ENCODE measurements at regions not wholly inside any gene's neighbourhood (a gene's known extent, or its start where the extent isn't known, plus 50 kb on each side); places are given as distances from the start of the nearest gene placed in this dataset.

DNA sequence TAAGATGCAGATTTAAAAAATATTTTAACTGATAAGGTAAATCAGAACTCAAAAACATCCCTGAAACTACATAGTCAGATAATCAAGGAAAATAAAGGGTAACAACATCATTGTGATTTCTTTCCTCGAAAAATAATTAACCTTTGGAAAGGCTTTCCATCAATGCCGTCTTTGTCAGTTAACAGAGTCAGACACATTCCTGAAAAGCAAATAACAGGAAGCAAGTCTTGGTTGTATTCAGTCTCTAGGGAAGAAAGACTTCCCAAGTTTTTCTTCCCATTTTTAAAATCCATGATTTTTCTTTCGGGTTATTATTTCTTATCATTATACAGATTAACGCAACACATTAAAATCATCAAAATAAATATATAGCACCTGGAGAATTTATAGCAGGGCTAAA is 256.4 kb upstream of the CDH6 start:
- no peak overlapping the region for H3K4me3 Mint-ChIP-seq (ENCODE audit: low read depth)
- intact Hi-C loops (cut with micrococcal nuclease), result no loop called here
- no peaks in the 10 kb centered on the region for H3K27me3 Mint-ChIP-seq (ENCODE audit: low read depth)

DNA sequence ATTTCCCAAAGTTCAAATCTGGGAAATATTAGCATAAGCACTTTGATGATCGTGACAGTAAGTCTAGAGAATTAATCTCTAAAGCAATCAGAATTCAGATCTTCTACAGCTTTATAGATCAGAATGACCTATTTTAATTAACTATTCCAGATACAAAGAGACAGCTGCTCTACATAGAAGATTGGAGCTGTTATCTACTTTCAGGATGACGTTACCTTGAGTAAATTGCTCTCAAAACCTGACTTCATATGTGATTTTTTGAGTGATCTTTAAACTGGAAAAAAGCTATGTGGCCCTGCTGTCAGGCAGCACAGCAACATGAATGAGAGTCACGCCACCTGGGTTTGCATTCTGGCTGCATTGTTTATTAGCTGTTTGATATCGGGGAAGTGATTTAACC is 259.9 kb upstream of the CDH6 start:
- Mint-ChIP-seq H3K27me3 (ENCODE audit: low read depth) (no peaks in the 10 kb centered on the region), H3K4me1 (ENCODE audit: low read depth) (no peaks in the 10 kb centered on the region), H3K4me3 (ENCODE audit: low read depth) (no peak overlapping the region), H3K9me3 (peaks cover 20% of the 10 kb centered on the region), H3K27ac (no peak overlapping the region), H3K36me3 (ENCODE audit: low read depth) (no peaks in the 10 kb centered on the region)
- DNase-seq (ENCODE audit: low spot score), result no peak
- intact Hi-C loops (cut with micrococcal nuclease), result no loop called here

More for the DNA sequence above, 256.4 kb upstream of the CDH6 start:
- Mint-ChIP-seq H3K36me3 (ENCODE audit: low read depth) (no peaks in the 10 kb centered on the region), H3K4me1 (ENCODE audit: low read depth) (no peaks in the 10 kb centered on the region), H3K9me3 (peaks cover 17% of the 10 kb centered on the region), H3K27ac (no peak overlapping the region)
- DNase-seq (ENCODE audit: low spot score), result no peak

DNA sequence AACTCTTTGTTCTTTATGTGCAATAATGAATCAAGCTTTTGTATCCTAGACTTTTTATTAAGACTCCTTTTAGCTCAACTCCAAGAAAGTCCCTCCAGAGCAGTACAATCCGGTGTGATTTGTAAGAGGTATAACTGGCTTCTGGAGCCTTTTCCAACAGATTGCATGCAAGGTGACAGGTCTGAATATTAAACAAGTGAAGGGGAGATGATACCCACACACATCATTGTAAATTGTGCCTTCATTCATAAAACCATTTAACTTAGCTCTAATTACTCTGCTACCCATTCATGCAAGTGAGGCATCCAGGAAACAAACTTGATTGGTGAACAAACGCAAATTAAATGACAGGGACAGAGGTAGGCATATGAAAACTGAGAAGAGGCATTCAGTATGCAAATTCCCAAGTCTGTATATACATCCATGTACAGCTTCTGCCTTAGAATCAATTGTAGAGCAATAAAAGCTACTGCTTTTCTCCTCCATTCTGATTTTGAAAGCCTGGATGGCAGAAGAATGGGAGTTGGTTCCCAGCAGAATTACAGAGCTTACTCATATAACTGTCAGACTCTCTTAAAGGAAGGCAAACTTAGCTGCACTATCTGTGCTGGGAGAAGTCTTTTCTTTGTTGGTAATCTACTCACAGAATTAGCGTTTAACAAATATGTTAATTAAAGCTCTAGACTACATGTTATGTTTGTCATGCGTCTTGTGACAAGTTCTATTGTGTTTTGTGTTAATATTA is 261.0 kb upstream of the CDH6 start:
- H3K36me3 Mint-ChIP-seq (ENCODE audit: low read depth), result no peaks in the 10 kb centered on the region
- H3K4me1 Mint-ChIP-seq (ENCODE audit: low read depth), result no peaks in the 10 kb centered on the region
- no peak overlapping the region for H3K4me3 Mint-ChIP-seq (ENCODE audit: low read depth)
- no peak for DNase-seq (ENCODE audit: low spot score)
- H3K9me3 Mint-ChIP-seq, result peaks cover 22% of the 10 kb centered on the region
- no peak overlapping the region for H3K27ac Mint-ChIP-seq
- intact Hi-C loops (cut with micrococcal nuclease), result no loop called here
- no peaks in the 10 kb centered on the region for H3K27me3 Mint-ChIP-seq (ENCODE audit: low read depth)

DNA sequence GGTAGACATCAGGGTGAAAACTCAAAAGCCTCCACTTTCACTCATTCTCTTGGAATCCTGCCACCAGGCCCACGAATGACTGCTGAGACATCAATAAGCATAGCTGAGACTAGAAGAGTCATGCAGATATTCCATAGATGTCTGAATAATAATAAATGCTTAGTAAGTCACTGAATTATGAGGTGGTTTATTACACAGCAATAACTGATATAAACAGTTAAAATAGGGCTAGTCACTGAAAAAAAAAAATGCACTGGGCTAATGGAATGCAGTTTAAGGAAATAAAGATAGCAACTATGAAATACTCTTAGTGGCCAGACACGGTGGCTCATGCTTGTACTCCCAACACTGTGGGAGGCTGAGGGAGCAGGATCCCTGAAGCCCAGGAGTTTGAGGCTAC is 262.8 kb upstream of the CDH6 start:
- no peak for DNase-seq (ENCODE audit: low spot score)
- no peaks in the 10 kb centered on the region for H3K27me3 Mint-ChIP-seq (ENCODE audit: low read depth)
- no peak overlapping the region for H3K4me3 Mint-ChIP-seq (ENCODE audit: low read depth)
- no peaks in the 10 kb centered on the region for H3K4me1 Mint-ChIP-seq (ENCODE audit: low read depth)
- intact Hi-C loops (cut with micrococcal nuclease), result no loop called here
- peaks cover 19% of the 10 kb centered on the region for H3K9me3 Mint-ChIP-seq
- H3K36me3 Mint-ChIP-seq (ENCODE audit: low read depth), result no peaks in the 10 kb centered on the region
- H3K27ac Mint-ChIP-seq, result no peak overlapping the region

DNA sequence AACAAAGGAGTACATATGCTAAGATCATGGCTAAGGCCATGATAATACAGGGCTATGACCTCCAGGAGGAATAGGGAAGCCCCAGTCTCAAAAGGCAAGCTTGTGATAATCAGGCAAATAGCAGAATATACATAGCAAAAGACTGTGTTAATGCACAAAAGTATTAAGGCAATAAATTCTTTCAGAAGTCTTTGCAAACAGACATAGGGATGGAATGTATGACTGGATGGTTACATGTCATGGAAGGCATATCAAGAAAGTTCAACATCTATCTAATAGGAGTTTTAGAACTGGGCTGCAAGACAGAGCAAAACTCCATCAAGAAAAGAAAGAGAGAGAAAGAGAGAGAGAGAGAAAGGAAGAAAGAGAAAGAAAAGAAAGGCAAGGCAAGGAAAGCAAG is 264.5 kb upstream of the CDH6 start:
- intact Hi-C loops (cut with micrococcal nuclease), result no loop called here
- DNase-seq (ENCODE audit: low spot score), result no peak
- H3K4me3 Mint-ChIP-seq (ENCODE audit: low read depth), result no peak overlapping the region
- no peaks in the 10 kb centered on the region for H3K27me3 Mint-ChIP-seq (ENCODE audit: low read depth)
- H3K27ac Mint-ChIP-seq, result no peak overlapping the region
- H3K9me3 Mint-ChIP-seq, result peaks cover 20% of the 10 kb centered on the region
- no peaks in the 10 kb centered on the region for H3K4me1 Mint-ChIP-seq (ENCODE audit: low read depth)
- H3K36me3 Mint-ChIP-seq (ENCODE audit: low read depth), result no peaks in the 10 kb centered on the region

DNA sequence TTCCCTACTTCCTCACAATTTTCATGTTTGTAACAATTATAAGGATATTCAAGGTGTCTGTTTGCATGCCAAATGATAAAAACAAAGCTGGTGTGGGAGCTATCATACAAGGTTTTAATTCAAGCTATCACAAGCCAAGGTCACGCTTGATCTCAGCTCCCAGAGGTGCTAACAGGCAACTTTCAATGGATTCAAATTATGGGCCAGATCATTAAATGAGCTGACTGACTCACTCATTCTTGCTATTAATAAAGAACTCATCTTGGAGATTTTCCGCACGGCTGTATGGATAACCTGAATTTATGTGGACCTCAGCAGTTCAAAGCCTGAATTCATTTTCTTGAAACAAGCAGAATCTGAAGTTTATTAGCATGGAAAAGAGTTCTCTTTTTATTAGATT is 267.3 kb upstream of the CDH6 start:
- Mint-ChIP-seq H3K27ac (no peak overlapping the region), H3K4me3 (ENCODE audit: low read depth) (no peak overlapping the region), H3K9me3 (peaks cover 25% of the 10 kb centered on the region), H3K36me3 (ENCODE audit: low read depth) (no peaks in the 10 kb centered on the region), H3K27me3 (ENCODE audit: low read depth) (no peaks in the 10 kb centered on the region), H3K4me1 (ENCODE audit: low read depth) (no peaks in the 10 kb centered on the region)
- intact Hi-C loops (cut with micrococcal nuclease), result no loop called here
- DNase-seq (ENCODE audit: low spot score), result no peak

DNA sequence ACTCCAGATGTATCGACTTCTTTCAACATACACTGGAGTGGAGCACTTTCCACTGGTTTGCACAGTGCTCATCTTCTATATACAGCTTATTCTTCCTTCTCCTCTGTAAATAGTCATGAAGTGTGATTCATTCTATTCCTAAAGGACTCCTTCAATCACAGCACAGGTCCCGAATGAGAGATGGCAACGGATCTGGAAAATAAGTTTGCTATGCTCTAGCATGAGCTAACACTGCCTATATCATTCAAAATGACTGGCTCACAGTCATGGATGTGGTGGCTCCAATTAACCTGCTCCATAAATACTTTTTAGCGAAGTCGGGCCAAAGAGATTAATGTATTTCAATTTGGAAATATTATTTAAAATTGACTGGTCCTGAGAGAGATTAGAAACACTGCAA is 272.1 kb upstream of the CDH6 start:
- H3K27ac Mint-ChIP-seq, result no peak overlapping the region
- no peak for DNase-seq (ENCODE audit: low spot score)
- peaks cover 21% of the 10 kb centered on the region for H3K9me3 Mint-ChIP-seq
- no peaks in the 10 kb centered on the region for H3K27me3 Mint-ChIP-seq (ENCODE audit: low read depth)
- intact Hi-C loops (cut with micrococcal nuclease), result no loop called here
- no peaks in the 10 kb centered on the region for H3K36me3 Mint-ChIP-seq (ENCODE audit: low read depth)
- no peaks in the 10 kb centered on the region for H3K4me1 Mint-ChIP-seq (ENCODE audit: low read depth)
- no peak overlapping the region for H3K4me3 Mint-ChIP-seq (ENCODE audit: low read depth)

DNA sequence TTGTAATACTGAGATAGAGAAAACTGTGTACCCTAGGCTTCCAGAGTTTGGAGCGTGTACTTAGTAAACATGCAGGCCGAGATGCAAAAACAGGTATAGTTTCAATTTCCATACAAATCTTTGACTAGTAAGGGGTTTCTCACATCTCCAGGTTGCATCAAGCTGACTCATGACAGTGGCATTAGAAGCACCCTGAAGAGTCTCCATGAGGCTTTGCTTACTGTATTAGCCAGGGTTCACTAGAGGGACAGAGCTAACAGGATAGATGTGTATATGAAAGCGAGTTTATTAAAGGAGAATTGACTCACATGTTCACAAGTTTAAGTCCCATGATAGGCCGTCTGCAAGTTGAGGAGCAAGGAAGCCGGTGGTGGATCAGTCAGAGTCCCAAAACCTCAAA is 275.3 kb upstream of the CDH6 start:
- H3K27ac Mint-ChIP-seq, result no peak overlapping the region
- peaks cover 19% of the 10 kb centered on the region for H3K9me3 Mint-ChIP-seq
- no peaks in the 10 kb centered on the region for H3K27me3 Mint-ChIP-seq (ENCODE audit: low read depth)
- no peaks in the 10 kb centered on the region for H3K36me3 Mint-ChIP-seq (ENCODE audit: low read depth)
- intact Hi-C loops (cut with micrococcal nuclease), result no loop called here
- DNase-seq (ENCODE audit: low spot score), result no peak
- no peaks in the 10 kb centered on the region for H3K4me1 Mint-ChIP-seq (ENCODE audit: low read depth)
- no peak overlapping the region for H3K4me3 Mint-ChIP-seq (ENCODE audit: low read depth)

DNA sequence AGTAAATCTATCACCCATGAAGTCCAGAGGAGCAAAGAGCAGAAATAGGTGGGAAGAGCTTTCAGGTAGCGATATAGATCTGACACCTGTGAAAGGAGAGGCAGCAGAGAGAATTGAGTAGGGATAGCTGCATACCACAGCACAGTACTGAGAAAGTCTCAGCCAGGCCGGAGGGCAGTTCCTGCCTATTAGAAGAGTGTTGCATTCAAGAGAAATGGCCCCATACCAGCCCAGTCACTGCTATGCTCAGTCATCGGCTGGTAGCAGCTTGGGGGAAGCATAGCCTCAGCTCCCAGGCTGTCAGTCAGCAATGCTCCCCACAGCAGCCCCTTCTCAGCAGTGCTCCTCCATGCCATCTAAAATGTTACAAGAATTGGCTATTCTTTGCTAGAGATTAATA is 285.1 kb upstream of the CDH6 start:
- H3K27ac Mint-ChIP-seq, result no peak overlapping the region

DNA sequence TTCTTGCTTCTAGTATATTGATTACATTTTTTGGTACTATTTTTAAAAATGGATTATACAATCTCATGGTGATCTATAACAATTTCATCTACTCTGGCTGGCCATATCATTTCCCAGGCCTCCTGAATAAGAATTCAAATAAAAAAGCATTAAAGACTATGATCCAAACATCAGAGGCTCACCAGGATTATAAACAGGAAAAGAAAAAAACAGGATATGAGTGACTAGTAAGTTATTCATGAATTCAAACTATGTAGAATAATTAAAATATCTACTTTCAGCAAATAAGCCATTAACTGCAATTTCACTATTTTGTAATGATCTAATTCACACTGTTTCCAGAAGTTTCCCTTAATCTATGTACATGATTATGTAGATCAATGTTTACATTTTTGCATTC is 293.1 kb upstream of the CDH6 start:
- peaks cover 30% of the 10 kb centered on the region for H3K9me3 Mint-ChIP-seq
- no peak for DNase-seq (ENCODE audit: low spot score)
- H3K4me3 Mint-ChIP-seq (ENCODE audit: low read depth), result no peak overlapping the region
- intact Hi-C loops (cut with micrococcal nuclease), result no loop called here
- no peaks in the 10 kb centered on the region for H3K36me3 Mint-ChIP-seq (ENCODE audit: low read depth)
- H3K27me3 Mint-ChIP-seq (ENCODE audit: low read depth), result no peaks in the 10 kb centered on the region
- no peaks in the 10 kb centered on the region for H3K4me1 Mint-ChIP-seq (ENCODE audit: low read depth)
- H3K27ac Mint-ChIP-seq, result no peak overlapping the region

More for the DNA sequence above, 285.1 kb upstream of the CDH6 start:
- no peak for DNase-seq (ENCODE audit: low spot score)
- Mint-ChIP-seq H3K36me3 (ENCODE audit: low read depth) (no peaks in the 10 kb centered on the region), H3K27me3 (ENCODE audit: low read depth) (no peaks in the 10 kb centered on the region), H3K4me3 (ENCODE audit: low read depth) (no peak overlapping the region), H3K4me1 (ENCODE audit: low read depth) (no peaks in the 10 kb centered on the region), H3K9me3 (peaks cover 26% of the 10 kb centered on the region)
- intact Hi-C loops (cut with micrococcal nuclease), result no loop called here

DNA sequence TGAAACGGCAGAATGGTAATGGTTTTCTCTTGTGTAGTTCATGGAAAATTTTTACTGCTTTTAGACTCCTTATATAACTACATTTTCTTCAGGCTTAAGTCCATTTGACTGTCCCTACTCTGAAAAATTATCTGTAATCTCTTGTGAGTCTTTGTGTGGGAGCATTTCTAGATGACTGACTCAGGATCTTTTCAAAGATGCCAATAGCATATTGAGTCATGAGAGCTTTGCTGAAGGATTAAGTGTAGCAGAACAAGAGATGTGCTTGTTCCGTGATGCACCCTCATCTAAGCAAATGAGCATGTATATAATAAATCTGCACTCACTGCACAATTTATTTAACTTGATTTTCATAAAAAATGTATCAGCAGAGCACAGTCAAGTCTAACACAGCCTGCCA is 298.7 kb upstream of the CDH6 start:
- peaks cover 37% of the 10 kb centered on the region for H3K9me3 Mint-ChIP-seq
- DNase-seq (ENCODE audit: low spot score), result no peak
- no peak overlapping the region for H3K4me3 Mint-ChIP-seq (ENCODE audit: low read depth)
- H3K27me3 Mint-ChIP-seq (ENCODE audit: low read depth), result no peaks in the 10 kb centered on the region
- no peaks in the 10 kb centered on the region for H3K36me3 Mint-ChIP-seq (ENCODE audit: low read depth)
- H3K27ac Mint-ChIP-seq, result no peak overlapping the region
- H3K4me1 Mint-ChIP-seq (ENCODE audit: low read depth), result no peaks in the 10 kb centered on the region
- intact Hi-C loops (cut with micrococcal nuclease), result no loop called here

DNA sequence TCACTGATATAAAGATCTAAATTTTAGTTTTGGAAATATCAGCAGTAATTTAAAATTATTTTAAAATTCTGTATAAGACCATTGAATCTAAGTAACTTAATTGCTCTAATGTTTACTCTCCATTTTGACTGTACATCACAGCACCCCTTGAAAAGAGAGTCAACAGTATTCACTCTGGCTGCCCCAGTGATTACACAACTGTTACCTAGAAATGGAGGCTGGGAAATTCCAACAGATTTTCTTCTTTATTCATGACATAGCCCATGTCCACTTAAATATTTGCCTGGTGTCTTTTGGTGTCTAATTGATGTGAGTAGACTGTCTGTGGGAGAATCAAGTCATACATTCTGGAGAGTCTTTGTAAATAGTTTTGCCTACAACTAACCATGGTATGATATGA is 301.8 kb upstream of the CDH6 start:
- Mint-ChIP-seq H3K27me3 (ENCODE audit: low read depth) (no peaks in the 10 kb centered on the region), H3K4me1 (ENCODE audit: low read depth) (no peaks in the 10 kb centered on the region), H3K27ac (no peak overlapping the region), H3K4me3 (ENCODE audit: low read depth) (no peak overlapping the region), H3K9me3 (peaks cover 22% of the 10 kb centered on the region), H3K36me3 (ENCODE audit: low read depth) (no peaks in the 10 kb centered on the region)
- no peak for DNase-seq (ENCODE audit: low spot score)
- intact Hi-C loops (cut with micrococcal nuclease), result no loop called here

DNA sequence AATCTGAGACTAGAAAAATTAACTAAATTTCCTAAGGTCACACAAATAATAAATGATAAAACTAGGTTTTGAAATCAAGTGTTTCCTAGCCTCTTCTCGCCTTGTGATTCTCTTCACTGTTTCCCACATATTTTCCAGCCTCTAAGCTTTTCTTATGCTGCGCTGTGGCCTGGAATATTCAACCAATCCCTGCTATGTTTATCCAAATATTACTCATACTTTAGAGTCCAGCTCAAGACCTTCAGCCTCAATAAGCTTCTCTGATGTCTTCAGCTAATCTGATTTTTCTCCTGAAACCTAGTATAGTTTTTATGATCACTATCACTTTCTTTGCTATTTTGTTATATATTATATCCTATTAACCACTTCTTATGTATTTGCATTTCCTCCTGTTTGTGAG is 303.1 kb upstream of the CDH6 start:
- Mint-ChIP-seq H3K4me3 (ENCODE audit: low read depth) (no peak overlapping the region), H3K36me3 (ENCODE audit: low read depth) (no peaks in the 10 kb centered on the region), H3K27me3 (ENCODE audit: low read depth) (no peaks in the 10 kb centered on the region), H3K27ac (no peak overlapping the region), H3K9me3 (peaks cover 19% of the 10 kb centered on the region), H3K4me1 (ENCODE audit: low read depth) (no peaks in the 10 kb centered on the region)
- intact Hi-C loops (cut with micrococcal nuclease), result no loop called here
- DNase-seq (ENCODE audit: low spot score), result no peak

DNA sequence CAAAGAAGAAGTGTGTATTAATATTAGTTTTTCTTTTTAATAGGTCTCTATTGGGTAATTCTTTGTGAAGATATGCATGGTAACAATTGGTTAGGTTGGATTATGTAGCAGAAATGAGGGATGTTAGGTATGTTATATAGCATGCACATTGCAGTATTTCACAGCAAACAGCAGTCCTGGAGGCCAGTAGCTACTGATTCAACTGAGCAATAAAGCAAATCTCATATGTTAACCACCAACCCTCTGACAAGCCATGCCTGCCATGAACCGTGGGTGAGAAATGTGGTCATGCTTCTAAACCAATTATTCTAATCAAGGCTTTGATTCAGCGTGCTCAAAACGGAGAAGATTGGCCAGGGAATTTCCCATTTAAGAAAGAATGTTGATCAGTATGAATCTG is 313.0 kb upstream of the CDH6 start:
- Mint-ChIP-seq H3K36me3 (ENCODE audit: low read depth) (no peaks in the 10 kb centered on the region), H3K4me3 (ENCODE audit: low read depth) (no peak overlapping the region), H3K27ac (no peak overlapping the region), H3K9me3 (peaks cover 28% of the 10 kb centered on the region), H3K4me1 (ENCODE audit: low read depth) (no peaks in the 10 kb centered on the region), H3K27me3 (ENCODE audit: low read depth) (no peaks in the 10 kb centered on the region)
- DNase-seq (ENCODE audit: low spot score), result no peak
- intact Hi-C loops (cut with micrococcal nuclease), result no loop called here
